KMS-11 (cell line): ENCODE measurements at regions not wholly inside any gene's neighbourhood (a gene's known extent, or its start where the extent isn't known, plus 50 kb on each side); places are given as distances from the start of the nearest gene placed in this dataset.

Experiments used
- H2AFZ ChIP-seq: fragments of 200-600 bp; sonication (generic); 2 replicates; pipeline ENCODE4 v1.6.1; 2016; ENCODE audit warnings: antibody characterized with exemption, mixed run types, low read depth
- H3K27ac ChIP-seq: fragments of 200-600 bp; sonication (generic); 2 replicates; pipeline ENCODE4 v1.6.1; 2016; ENCODE audit warnings: mild to moderate bottlenecking, mixed run types
- H3K27me3 ChIP-seq: fragments of 200-600 bp; sonication (generic); 2 replicates; pipeline ENCODE4 v1.6.1; 2017; ENCODE audit warnings: mild to moderate bottlenecking, low read depth, mixed run types, moderate library complexity; ENCODE audit not compliant: insufficient read depth
- H3K36me3 ChIP-seq: fragments of 200-600 bp; sonication (generic); 2 replicates; pipeline ENCODE4 v1.6.1; 2017; ENCODE audit warnings: mild to moderate bottlenecking, mixed run types; ENCODE audit not compliant: insufficient read depth
- H3K4me1 ChIP-seq: fragments of 200-600 bp; sonication (generic); 2 replicates; pipeline ENCODE4 v1.6.1; 2016; ENCODE audit warnings: mild to moderate bottlenecking, low read depth, mixed run types; ENCODE audit not compliant: poor library complexity, severe bottlenecking
- H3K4me2 ChIP-seq: fragments of 200-600 bp; sonication (generic); 2 replicates; pipeline ENCODE4 v1.7.0; 2016; ENCODE audit warnings: mild to moderate bottlenecking, mixed run types
- H3K4me3 ChIP-seq: fragments of 200-600 bp; sonication (generic); IDR thresholded peaks from 2 replicates; pipeline ENCODE4 v1.6.1; 2017; ENCODE audit warnings: low read depth, low read length, mixed read lengths; ENCODE audit not compliant: insufficient read depth
- H3K79me2 ChIP-seq: fragments of 200-600 bp; sonication (generic); 2 replicates; pipeline ENCODE4 v1.6.1; 2016; ENCODE audit warnings: low read depth, mixed run types; ENCODE audit not compliant: insufficient read depth
- H3K9ac ChIP-seq: fragments of 200-600 bp; sonication (generic); 2 replicates; pipeline ENCODE4 v1.6.1; 2016; ENCODE audit warnings: mild to moderate bottlenecking, mixed run types
- H4K20me1 ChIP-seq: fragments of 200-600 bp; sonication (generic); 2 replicates; pipeline ENCODE4 v1.6.1; 2016; ENCODE audit warnings: mild to moderate bottlenecking, mixed run types; ENCODE audit not compliant: insufficient read depth
- TF ChIP-seq, protein P1 (sequence below): fragments of 200-600 bp; sonication (generic); conservative IDR thresholded peaks from 2 replicates; pipeline ENCODE4 v1.6.1; 2017; ENCODE audit warnings: low read depth, mild to moderate bottlenecking, antibody characterized with exemption, low read length, moderate library complexity, mixed read lengths

DNA sequence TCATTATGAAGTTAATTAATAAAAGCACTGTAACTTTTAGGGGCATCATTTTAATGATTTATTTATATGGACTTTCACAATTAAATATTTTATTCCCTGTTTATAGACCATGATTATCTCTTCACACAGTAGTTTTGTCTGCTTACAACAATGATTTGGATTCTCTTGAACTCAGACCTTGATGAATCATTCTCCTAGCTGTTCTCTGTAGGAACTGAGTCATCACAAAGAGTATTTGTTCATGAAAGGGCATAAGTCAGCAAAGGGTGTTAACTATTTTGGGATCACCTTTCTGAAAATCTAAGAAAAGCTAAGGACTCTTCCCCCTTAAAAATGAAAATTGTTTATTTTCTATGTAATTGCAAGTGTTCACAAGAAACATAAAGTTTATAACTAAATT, 461.1 kb upstream of the UBE2E3 start:
- H3K4me2 ChIP-seq, result no peak overlapping the region
- H2AFZ ChIP-seq, result no peak overlapping the region
- no peaks in the 10 kb centered on the region for H3K27me3 ChIP-seq
- TF ChIP-seq, protein P1, sequence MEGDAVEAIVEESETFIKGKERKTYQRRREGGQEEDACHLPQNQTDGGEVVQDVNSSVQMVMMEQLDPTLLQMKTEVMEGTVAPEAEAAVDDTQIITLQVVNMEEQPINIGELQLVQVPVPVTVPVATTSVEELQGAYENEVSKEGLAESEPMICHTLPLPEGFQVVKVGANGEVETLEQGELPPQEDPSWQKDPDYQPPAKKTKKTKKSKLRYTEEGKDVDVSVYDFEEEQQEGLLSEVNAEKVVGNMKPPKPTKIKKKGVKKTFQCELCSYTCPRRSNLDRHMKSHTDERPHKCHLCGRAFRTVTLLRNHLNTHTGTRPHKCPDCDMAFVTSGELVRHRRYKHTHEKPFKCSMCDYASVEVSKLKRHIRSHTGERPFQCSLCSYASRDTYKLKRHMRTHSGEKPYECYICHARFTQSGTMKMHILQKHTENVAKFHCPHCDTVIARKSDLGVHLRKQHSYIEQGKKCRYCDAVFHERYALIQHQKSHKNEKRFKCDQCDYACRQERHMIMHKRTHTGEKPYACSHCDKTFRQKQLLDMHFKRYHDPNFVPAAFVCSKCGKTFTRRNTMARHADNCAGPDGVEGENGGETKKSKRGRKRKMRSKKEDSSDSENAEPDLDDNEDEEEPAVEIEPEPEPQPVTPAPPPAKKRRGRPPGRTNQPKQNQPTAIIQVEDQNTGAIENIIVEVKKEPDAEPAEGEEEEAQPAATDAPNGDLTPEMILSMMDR, result no peak
- no peak overlapping the region for H3K4me3 ChIP-seq
- H3K4me1 ChIP-seq, result peaks cover 8% of the 10 kb centered on the region
- no peak overlapping the region for H3K9ac ChIP-seq
- no peaks in the 10 kb centered on the region for H4K20me1 ChIP-seq
- H3K36me3 ChIP-seq, result no peaks in the 10 kb centered on the region
- H3K79me2 ChIP-seq, result no peaks in the 10 kb centered on the region
- no peak overlapping the region for H3K27ac ChIP-seq

DNA sequence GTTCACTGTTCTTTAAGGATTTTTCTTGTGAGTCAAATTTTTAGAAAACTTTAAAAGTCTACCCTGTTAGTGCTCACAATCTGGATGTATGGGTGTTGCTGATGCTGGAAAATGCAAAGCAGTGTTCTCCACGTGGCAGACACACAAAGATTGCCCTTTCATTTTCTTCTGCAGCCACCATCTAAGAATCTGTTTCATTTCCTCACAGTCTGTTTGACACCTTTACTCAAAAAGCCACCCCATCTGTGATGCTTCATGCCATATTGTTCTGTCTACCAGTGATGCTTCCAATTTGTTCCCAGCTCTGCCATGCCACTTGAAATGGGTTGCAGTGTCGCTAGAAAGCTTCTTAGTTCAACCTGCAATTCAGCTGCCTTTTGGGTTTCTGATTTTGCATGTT, 464.2 kb upstream of the UBE2E3 start:
- Histone ChIP-seq H3K9ac (no peak overlapping the region), H3K79me2 (no peaks in the 10 kb centered on the region), H3K4me3 (no peak overlapping the region), H3K27ac (no peak overlapping the region), H4K20me1 (no peaks in the 10 kb centered on the region), H2AFZ (peak overlapping the region; percentile 25; the same call in 1 of the 2 replicates), H3K4me1 (peaks cover 8% of the 10 kb centered on the region), H3K4me2 (peak overlapping the region; percentile 6; the same call in 1 of the 2 replicates), H3K27me3 (no peaks in the 10 kb centered on the region), H3K36me3 (no peaks in the 10 kb centered on the region)
- TF ChIP-seq, protein P1, result no peak

DNA sequence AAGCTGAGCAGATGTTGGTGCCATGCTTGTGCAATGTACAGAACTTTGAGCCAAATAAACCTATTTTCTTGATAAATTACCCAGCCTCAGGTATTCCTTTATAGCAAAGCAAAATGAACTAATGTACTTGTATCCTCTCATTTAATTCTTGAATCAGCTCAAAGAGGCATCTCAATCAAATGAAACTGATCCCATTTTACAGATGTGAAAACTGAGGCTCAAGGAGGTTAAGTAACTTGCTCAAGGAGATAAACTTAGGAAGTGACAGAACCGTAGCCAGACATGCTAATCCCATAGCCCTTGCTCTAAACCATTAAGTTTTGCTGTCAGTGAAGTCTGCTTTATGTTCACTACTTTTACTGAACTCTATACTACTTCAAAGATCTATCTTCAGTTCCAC, 467.0 kb upstream of the UBE2E3 start:
- no peaks in the 10 kb centered on the region for H3K79me2 ChIP-seq

DNA sequence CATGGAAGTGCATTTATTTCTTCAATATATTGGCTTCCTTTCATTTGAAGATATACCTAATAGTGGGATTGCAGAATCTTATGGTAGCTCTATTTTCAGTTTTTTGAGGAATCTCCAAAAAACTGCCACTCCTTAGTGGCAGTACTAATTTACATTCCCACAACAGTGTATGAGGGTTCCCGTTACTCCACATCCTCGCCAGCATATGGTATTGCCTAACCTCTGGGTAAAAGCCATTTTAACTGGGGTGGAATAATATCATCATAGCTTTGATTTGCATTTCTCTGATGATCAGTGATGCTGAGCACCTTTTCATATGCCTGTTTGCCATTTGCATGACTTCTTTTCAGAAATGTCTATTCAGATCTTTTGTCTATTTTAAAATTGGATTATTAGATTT, 471.9 kb upstream of the UBE2E3 start:
- Histone ChIP-seq H3K4me2 (no peak overlapping the region), H3K27ac (no peak overlapping the region), H3K4me1 (no peaks in the 10 kb centered on the region), H3K79me2 (no peaks in the 10 kb centered on the region), H2AFZ (no peak overlapping the region), H4K20me1 (no peaks in the 10 kb centered on the region), H3K9ac (no peak overlapping the region), H3K36me3 (no peaks in the 10 kb centered on the region), H3K27me3 (no peaks in the 10 kb centered on the region), H3K4me3 (no peak overlapping the region)
- TF ChIP-seq, protein P1, result no peak

More for the DNA sequence above, 467.0 kb upstream of the UBE2E3 start:
- no peak overlapping the region for H3K4me2 ChIP-seq
- H3K4me3 ChIP-seq, result no peak overlapping the region
- no peaks in the 10 kb centered on the region for H4K20me1 ChIP-seq
- no peaks in the 10 kb centered on the region for H3K27me3 ChIP-seq
- H3K27ac ChIP-seq, result no peak overlapping the region
- H3K36me3 ChIP-seq, result no peaks in the 10 kb centered on the region
- H2AFZ ChIP-seq, result no peak overlapping the region
- H3K4me1 ChIP-seq, result peaks cover 8% of the 10 kb centered on the region
- TF ChIP-seq, protein P1, result no peak
- no peak overlapping the region for H3K9ac ChIP-seq

DNA sequence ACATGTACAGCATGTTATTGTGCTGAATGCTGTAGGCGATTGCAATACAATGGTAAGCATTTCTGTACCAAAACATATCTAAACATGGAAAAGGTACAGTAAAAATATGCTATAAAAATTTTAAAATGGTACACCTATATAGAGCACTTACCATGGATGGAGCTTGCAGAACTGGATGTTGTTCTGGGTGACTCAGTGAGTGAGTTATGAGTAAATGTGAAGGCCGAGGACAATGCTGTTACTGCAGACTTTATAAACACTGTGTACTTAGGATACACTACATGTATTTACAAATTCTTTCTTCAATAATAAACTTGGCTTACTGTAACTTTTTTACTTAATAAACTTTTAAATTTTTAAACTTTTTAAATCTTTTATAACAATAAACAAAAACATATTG, 473.4 kb upstream of the UBE2E3 start:
- H3K4me2 ChIP-seq, result no peak overlapping the region
- H3K36me3 ChIP-seq, result no peaks in the 10 kb centered on the region
- no peaks in the 10 kb centered on the region for H4K20me1 ChIP-seq
- no peak overlapping the region for H2AFZ ChIP-seq
- no peak overlapping the region for H3K4me3 ChIP-seq
- H3K9ac ChIP-seq, result no peak overlapping the region
- no peaks in the 10 kb centered on the region for H3K79me2 ChIP-seq
- no peaks in the 10 kb centered on the region for H3K4me1 ChIP-seq
- TF ChIP-seq, protein P1, result no peak
- H3K27me3 ChIP-seq, result no peaks in the 10 kb centered on the region
- no peak overlapping the region for H3K27ac ChIP-seq
